Loucy (cell line): ENCODE measurements at regions not wholly inside any gene's neighbourhood (a gene's known extent, or its start where the extent isn't known, plus 50 kb on each side); places are given as distances from the start of the nearest gene placed in this dataset.

Experiments used
- CTCF ChIP-seq: fragments of 200-600 bp; sonication (generic); conservative IDR thresholded peaks from 2 replicates; pipeline ENCODE4 v1.5.1; 2014; ENCODE audit warnings: mild to moderate bottlenecking, antibody characterized with exemption, low read length
- EZH2phosphoT487 ChIP-seq: fragments of 200-600 bp; IDR thresholded peaks from 2 replicates; pipeline ENCODE4 v1.6.1; 2018; ENCODE audit warnings: antibody characterized with exemption, mild to moderate bottlenecking, moderate library complexity, borderline replicate concordance

GRCh38 chr11:13118194-13118593 is 109.1 kb downstream of the RASSF10 start:
- no peak for TF ChIP-seq EZH2phosphoT487
- TF ChIP-seq CTCF: no peak
